HepG2 (cell line): ENCODE measurements at regions not wholly inside any gene's neighbourhood (a gene's known extent, or its start where the extent isn't known, plus 50 kb on each side); places are given as distances from the start of the nearest gene placed in this dataset.
A peak's percentile ranks its signal among the peaks of the same experiment; 100 is the strongest.
"Not testable (repeated sequence)": the region's sequence is repeated elsewhere in the genome, so short reads cannot be mapped to it uniquely, and the experiment has no call there.

Source experiments
- ATAC-seq: fragments of 200-7000 bp; cut with Tn5 transposase; 3 replicates; pipeline ENCODE4 v1.9.1; 2020; ENCODE audit warnings: mild to moderate bottlenecking, moderate library complexity
- BruUV-seq: library from RNA; stranded (reverse); fragments of 400-500 nt; replicated peaks from 2 replicates; lab custom pipeline; 2021; lab: Mats Ljungman, UMichigan
- CTCF ChIA-PET: fragments of 300-600 bp; formaldehyde crosslinking; extraction: SDS; loops from one replicate; lab custom pipeline; 2021; ENCODE audit warnings: low total read pairs, inconsistent platforms, low intra/inter-chr PET ratio; lab: Yijun Ruan, JAX
- POLR2A ChIA-PET: fragments of 350-600 bp; sonication (Branson Sonifier 250); formaldehyde crosslinking; loops from one replicate; lab custom pipeline; 2020; ENCODE audit warnings: antibody characterized with exemption, inconsistent platforms; lab: Yijun Ruan, JAX
- DNase-seq: peaks from one replicate; pipeline ENCODE4 v3.0.0-alpha.2; 2015; ENCODE audit warnings: low spot score
- FAIRE-seq: peaks from 3 replicates; lab custom pipeline; 2011; peaks lifted over from hg19 to GRCh38; lab: Jason Lieb, UNC
- H2AFZ ChIP-seq: one replicate; pipeline ENCODE4 v1.6.1; 2011; ENCODE audit warnings: low read length, inconsistent platforms
- H3K27ac ChIP-seq: fragments of 300-600 bp; 3 replicates; pipeline ENCODE4 v1.8.0; 2011; ENCODE audit warnings: mixed run types, mild to moderate bottlenecking, mixed read lengths, low read length, inconsistent platforms; ENCODE audit not compliant: insufficient read depth; ENCODE audit errors: extremely low read length
- H3K27me3 ChIP-seq, 2 experiments: fragments of 200-600 bp in 1 of 2; 2 replicates in 1 of 2; 3 replicates in 1 of 2; pipeline versions ENCODE4 v1.6.0 to v1.8.0; 2011; ENCODE audit warnings: low read length in 2 of 2, mild to moderate bottlenecking in 2 of 2, moderate library complexity in 2 of 2, inconsistent platforms in 1 of 2; ENCODE audit not compliant: insufficient read depth in 2 of 2, control insufficient read depth in 1 of 2
- H3K36me3 ChIP-seq, 2 experiments: fragments of 200-600 bp in 1 of 2; replicated peaks in 1 of 2; 2 replicates in 1 of 2; 3 replicates in 1 of 2; pipeline versions ENCODE4 v1.5.1 to v1.8.0; 2011; ENCODE audit warnings: low read length in 2 of 2, inconsistent platforms in 1 of 2; ENCODE audit not compliant: insufficient read depth in 2 of 2, control insufficient read depth in 1 of 2
- H3K4me1 ChIP-seq: 2 replicates; pipeline ENCODE4 v1.5.1; 2012; ENCODE audit warnings: low read length, inconsistent platforms; ENCODE audit not compliant: insufficient read depth
- H3K4me2 ChIP-seq: 2 replicates; pipeline ENCODE4 v1.6.0; 2011; ENCODE audit warnings: low read depth, low read length, inconsistent platforms
- H3K4me3 ChIP-seq, 3 experiments: fragments of 200-600 bp in 1 of 3; sonication (generic), shearing (Covaris generic) in 1 of 3; replicated peaks in 1 of 3; 2 replicates each; pipeline ENCODE4 v1.5.1; 2011 to 2016; ENCODE audit warnings: low read length in 3 of 3, inconsistent platforms in 2 of 3, low read depth in 2 of 3, mild to moderate bottlenecking in 2 of 3, control low read depth in 1 of 3, mixed read lengths in 1 of 3; ENCODE audit not compliant: insufficient read depth in 1 of 3
- H3K79me2 ChIP-seq: one replicate; pipeline ENCODE4 v1.6.1; 2011; ENCODE audit warnings: low read length, inconsistent platforms; ENCODE audit not compliant: insufficient read depth
- H3K9ac ChIP-seq: 2 replicates; pipeline ENCODE4 v1.6.0; 2011; ENCODE audit warnings: mild to moderate bottlenecking, low read depth, low read length, inconsistent platforms; ENCODE audit not compliant: insufficient read depth
- H3K9me3 ChIP-seq: 2 replicates; pipeline ENCODE4 v1.5.1; 2012; ENCODE audit warnings: mild to moderate bottlenecking, low read length
- H4K20me1 ChIP-seq: 2 replicates; pipeline ENCODE4 v1.6.0; 2011; ENCODE audit warnings: inconsistent platforms, mild to moderate bottlenecking, low read length, moderate library complexity; ENCODE audit not compliant: insufficient read depth
- ATAD3A ChIP-seq: sonication (generic); formaldehyde crosslinking; IDR thresholded peaks from 2 replicates; pipeline ENCODE4 v1.4.0; 2020; ENCODE audit warnings: missing genetic modification reagents
- CBFB ChIP-seq: sonication (generic); formaldehyde crosslinking; IDR thresholded peaks from 2 replicates; pipeline ENCODE4 v1.4.0; 2020; ENCODE audit warnings: missing genetic modification reagents
- CC2D1A ChIP-seq: sonication (generic); formaldehyde crosslinking; IDR thresholded peaks from 2 replicates; pipeline ENCODE4 v1.8.1; 2023; ENCODE audit warnings: mild to moderate bottlenecking, missing genetic modification reagents
- FOXA3 ChIP-seq: IDR thresholded peaks from 2 replicates; pipeline ENCODE4 v1.6.1; 2016; ENCODE audit warnings: missing genetic modification reagents, missing compliant biosample characterization
- HNRNPLL ChIP-seq: fragments of 200-400 bp; formaldehyde crosslinking; IDR thresholded peaks from 2 replicates; pipeline ENCODE4 v1.6.1; 2017; ENCODE audit warnings: mild to moderate bottlenecking, low read depth, low read length; ENCODE audit not compliant: poor library complexity, severe bottlenecking
- NFE2L2 ChIP-seq: fragments of 150-350 bp; IDR thresholded peaks from 2 replicates; pipeline ENCODE4 v1.6.1; 2014; ENCODE audit warnings: low read length
- TAF1 ChIP-seq: sonication (generic); formaldehyde crosslinking; IDR thresholded peaks from 2 replicates; pipeline ENCODE4 v1.4.0; 2020; ENCODE audit warnings: missing genetic modification reagents
- TCF7 ChIP-seq: sonication (generic); IDR thresholded peaks from 2 replicates; pipeline ENCODE4 v1.6.1; 2016; ENCODE audit warnings: antibody characterized with exemption, low read depth
- TFE3 ChIP-seq: IDR thresholded peaks from 2 replicates; pipeline ENCODE4 v1.6.1; 2016
- ZBTB10 ChIP-seq: sonication (generic); formaldehyde crosslinking; IDR thresholded peaks from 2 replicates; pipeline ENCODE4 v1.4.0; 2020; ENCODE audit warnings: missing genetic modification reagents, borderline replicate concordance
- ZBTB7A ChIP-seq: sonication (generic); formaldehyde crosslinking; IDR thresholded peaks from 2 replicates; pipeline ENCODE4 v1.8.0; 2022; ENCODE audit warnings: mild to moderate bottlenecking, missing genetic modification reagents
- ZFP36L2 ChIP-seq: sonication (generic); formaldehyde crosslinking; IDR thresholded peaks from 2 replicates; pipeline ENCODE4 v1.4.0; 2020; ENCODE audit warnings: missing genetic modification reagents
- ZNF225 ChIP-seq: sonication (generic); formaldehyde crosslinking; IDR thresholded peaks from 2 replicates; pipeline ENCODE4 v1.4.0; 2020; ENCODE audit warnings: mild to moderate bottlenecking, missing genetic modification reagents
- ZNF296 ChIP-seq: sonication (generic); formaldehyde crosslinking; conservative IDR thresholded peaks from 2 replicates; pipeline ENCODE4 v1.5.0; 2020; ENCODE audit warnings: mild to moderate bottlenecking, missing genetic modification reagents
- ZNF317 ChIP-seq: sonication (generic); formaldehyde crosslinking; IDR thresholded peaks from 2 replicates; pipeline ENCODE4 v1.5.0; 2020; ENCODE audit warnings: mild to moderate bottlenecking, missing genetic modification reagents
- ZNF792 ChIP-seq: IDR thresholded peaks from 2 replicates; pipeline ENCODE4 v1.6.1; 2016
- WGBS: methylation state at CpG from one replicate; pipeline ENCODE4 v1.1.6; 2017; ENCODE audit warnings: low lambda C conversion rate; 5-methylcytosine and 5-hydroxymethylcytosine counted together
- in situ Hi-C: cut with HindIII; loops from 2 replicates; pipeline ENCODE4 v1.10.0; 2017; ENCODE audit warnings: low pct_unique_long_range_greater_than_20kb; ENCODE audit not compliant: extremely low pct_ligation_motif_present
- intact Hi-C: fragments of 100-400 bp; cut with micrococcal nuclease; formaldehyde crosslinking; loops from one replicate; pipeline ENCODE4 v1.10.0; 2022; ENCODE audit not compliant: unreplicated experiment

GRCh38 chr6:4660377-4661321 lies 115.6 kb upstream of the CDYL start:
- H3K4me2 ChIP-seq: peak overlapping the region; percentile 47
- FAIRE-seq (no peak), ATAC-seq (peak; percentile 63), DNase-seq (no peak)
- no peaks in the 10 kb centered on the region for H3K36me3 ChIP-seq
- peaks cover 2 to 25% of the 10 kb centered on the region in 2 experiments; a peak in 4 of 5 replicates for H3K27me3 ChIP-seq
- no peak overlapping the region for H3K27ac ChIP-seq
- intact Hi-C loops (no loop called here), in situ Hi-C loops (no loop called here)
- no peak overlapping the region for H3K9ac ChIP-seq
- CTCF ChIA-PET: no interaction called here
- H3K79me2 ChIP-seq: no peaks in the 10 kb centered on the region
- TF ChIP-seq HNRNPLL (no peak), ZNF792 (CRISPR knock-in tag) (no peak), TFE3 (CRISPR knock-in tag) (no peak), ZBTB7A (CRISPR knock-in tag) (no peak), ZNF317 (CRISPR knock-in tag) (no peak), ZNF296 (CRISPR knock-in tag) (no peak), CC2D1A (CRISPR knock-in tag) (no peak), ZNF225 (CRISPR knock-in tag) (no peak), ZBTB10 (CRISPR knock-in tag) (no peak), CBFB (CRISPR knock-in tag) (no peak), FOXA3 (CRISPR knock-in tag) (no peak), TAF1 (CRISPR knock-in tag) (no peak), TCF7 (no peak), ZFP36L2 (CRISPR knock-in tag) (no peak), NFE2L2 (no peak), ATAD3A (no peak)
- 28% methylated on average over 21 of the region's 22 CpGs for WGBS
- POLR2A ChIA-PET: no interaction called here
- no peaks in the 10 kb centered on the region for H3K9me3 ChIP-seq
- H3K4me1 ChIP-seq: peaks cover 9% of the 10 kb centered on the region
- H2AFZ ChIP-seq: no peak overlapping the region
- H4K20me1 ChIP-seq: no peaks in the 10 kb centered on the region
- H3K4me3 ChIP-seq: no peak overlapping the region; a peak in 1 of 6 replicates
- no TSS peak for BruUV-seq

GRCh38 chr6:4659719-4660118 lies 116.5 kb upstream of the CDYL start:
- BruUV-seq, H4K20me1 ChIP-seq: not testable (repeated sequence)
- 31% methylated on average over 2 of the region's 2 CpGs for WGBS

More at GRCh38 chr6:4659719-4660118, 116.5 kb upstream of the CDYL start:
- H3K79me2 ChIP-seq, CTCF ChIA-PET, ATAC-seq, FAIRE-seq, in situ Hi-C loops, H3K4me1 ChIP-seq, intact Hi-C loops, H3K27ac ChIP-seq, POLR2A ChIA-PET, H3K4me2 ChIP-seq, H3K4me3 ChIP-seq, H3K9me3 ChIP-seq, H3K9ac ChIP-seq, H2AFZ ChIP-seq, DNase-seq, H3K36me3 ChIP-seq: not testable (repeated sequence)
- H3K27me3 ChIP-seq: peaks cover 2 to 24% of the 10 kb centered on the region in 2 experiments; a peak in 4 of 5 replicates
